ENCODE measurements at regions not wholly inside any gene's neighbourhood (a gene's known extent, or its start where the extent isn't known, plus 50 kb on each side); places are given as distances from the start of the nearest gene placed in this dataset.

DNA sequence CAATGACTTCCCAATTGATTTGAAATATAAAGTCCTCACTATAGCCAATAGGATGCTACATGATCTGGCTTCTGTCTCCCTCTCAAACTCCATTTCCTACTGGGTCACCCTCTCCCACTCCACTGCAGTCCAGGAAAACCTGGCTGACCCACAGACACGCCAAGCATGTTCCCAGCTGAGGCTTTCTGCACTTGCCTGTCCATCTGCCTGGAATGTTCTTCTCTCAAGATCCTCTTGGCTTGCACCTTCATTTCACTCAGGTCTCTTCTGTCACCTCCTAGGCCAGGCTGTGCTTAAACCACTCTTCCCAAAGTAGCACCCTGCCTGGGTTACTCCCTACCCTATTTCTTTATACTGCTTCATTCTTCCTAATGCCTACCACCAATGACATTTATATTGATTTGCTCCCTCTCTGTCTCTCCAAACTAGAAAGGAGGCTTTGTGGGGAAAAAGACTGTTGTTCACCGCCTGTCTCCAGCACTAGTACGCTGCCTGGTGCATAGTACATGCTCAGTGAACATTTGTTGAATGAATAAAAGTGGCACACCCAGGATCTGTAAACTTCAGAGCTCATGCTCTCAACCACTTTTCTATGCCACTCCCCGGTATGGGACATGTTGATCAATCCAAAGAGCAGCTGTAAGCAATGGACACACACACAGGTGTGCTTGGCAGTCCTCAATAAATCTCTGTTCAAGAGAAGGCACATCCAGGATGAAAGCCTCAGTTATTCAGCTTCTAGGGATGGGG, 261.3 kb downstream of the FOXO1 start:
- H3K36me3 ChIP-seq: no peaks in the 10 kb centered on the region
- H3K4me3 ChIP-seq: no peak overlapping the region
- no peak for DNase-seq
- TF ChIP-seq CTCF (IDR thresholded peaks at IDR 0.05) (no peak), POLR2A (IDR thresholded peaks at IDR 0.05) (no peak)
- peaks cover 0 to 26% (median 6%) of the 10 kb centered on the region in 4 donors for H3K4me1 ChIP-seq
- no peaks in the 10 kb centered on the region for H3K9me3 ChIP-seq
- no peaks in the 10 kb centered on the region for H3K27me3 ChIP-seq
- H3K27ac ChIP-seq: no peak overlapping the region

DNA sequence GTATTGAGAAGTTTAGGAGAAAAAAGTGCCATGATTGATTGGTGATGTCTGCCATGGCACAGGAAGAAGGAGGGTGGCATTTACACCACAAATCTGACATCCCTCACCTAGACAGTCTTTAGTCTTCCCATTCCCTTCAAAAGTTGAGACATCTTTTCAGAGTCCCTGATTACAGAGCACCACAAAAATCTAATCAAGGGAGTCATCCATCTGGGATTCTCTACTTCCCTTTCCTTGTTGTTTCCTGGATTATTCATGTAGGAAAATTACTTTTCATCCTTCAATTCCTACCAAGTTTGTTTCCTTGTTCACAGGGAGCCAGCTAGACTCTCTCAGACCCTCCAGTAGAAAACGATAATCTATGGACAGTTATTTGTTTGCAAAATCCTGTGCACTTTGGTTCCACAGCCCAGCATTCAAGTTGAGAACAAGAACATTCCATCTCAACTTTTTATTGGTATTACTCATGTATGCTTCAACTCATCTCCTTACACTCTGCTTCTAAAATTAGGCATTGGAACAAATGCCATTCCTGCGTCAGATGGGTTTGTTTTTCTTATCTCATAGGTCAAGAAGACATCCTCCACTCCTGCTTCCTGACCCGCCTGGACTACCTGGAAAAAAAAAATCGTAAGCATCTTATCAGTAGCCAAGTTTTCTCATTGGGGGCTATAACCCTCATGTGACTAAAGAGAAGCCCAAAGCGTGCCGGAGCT, 259.9 kb downstream of the FOXO1 start:
- Histone ChIP-seq H3K27ac (peak overlapping the region in 1 of 4 donors; percentile 15), H3K9me3 (no peaks in the 10 kb centered on the region), H3K4me3 (no peak overlapping the region), H3K36me3 (no peaks in the 10 kb centered on the region), H3K27me3 (no peaks in the 10 kb centered on the region), H3K4me1 (peaks cover 0 to 18% (median 6%) of the 10 kb centered on the region in 4 donors)
- TF ChIP-seq CTCF (IDR thresholded peaks at IDR 0.05) (no peak), POLR2A (IDR thresholded peaks at IDR 0.05) (no peak)
- DNase-seq: no peak

GRCh38 chr13:40407567-40407966, 258.9 kb downstream of the FOXO1 start:
- no peak overlapping the region for H3K27ac ChIP-seq
- H3K27me3 ChIP-seq: no peaks in the 10 kb centered on the region
- H3K36me3 ChIP-seq: no peaks in the 10 kb centered on the region
- DNase-seq: no peak
- H3K4me3 ChIP-seq: no peak overlapping the region
- H3K4me1 ChIP-seq: peaks cover 0 to 8% (median 3%) of the 10 kb centered on the region in 4 donors
- no peaks in the 10 kb centered on the region for H3K9me3 ChIP-seq
- TF ChIP-seq POLR2A (IDR thresholded peaks at IDR 0.05): no peak
- no peak for TF ChIP-seq CTCF (IDR thresholded peaks at IDR 0.05)

DNA sequence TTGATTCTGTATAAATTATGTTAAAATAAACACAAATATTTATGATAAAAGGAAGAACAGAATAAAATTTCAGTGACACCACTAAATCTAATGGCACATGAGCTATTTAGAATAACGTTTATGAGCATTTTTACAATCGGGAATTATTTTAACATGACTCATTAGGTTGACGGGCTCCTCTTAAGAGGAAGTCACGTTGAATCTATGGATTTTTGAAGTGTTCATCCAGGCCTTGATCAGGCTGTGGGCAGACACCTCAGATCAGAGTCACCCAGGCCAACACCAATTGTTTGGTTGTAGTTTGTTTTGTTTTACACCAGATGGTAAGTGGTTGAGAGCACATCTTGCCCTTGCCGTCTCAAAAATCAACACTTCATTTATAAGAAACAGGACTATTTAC, 257.8 kb downstream of the FOXO1 start:
- H3K36me3 ChIP-seq: no peaks in the 10 kb centered on the region
- H3K27ac ChIP-seq: no peak overlapping the region
- no peaks in the 10 kb centered on the region for H3K9me3 ChIP-seq
- no peak for TF ChIP-seq CTCF (IDR thresholded peaks at IDR 0.05)
- TF ChIP-seq POLR2A (IDR thresholded peaks at IDR 0.05): no peak
- no peaks in the 10 kb centered on the region for H3K4me1 ChIP-seq
- H3K27me3 ChIP-seq: no peaks in the 10 kb centered on the region
- H3K4me3 ChIP-seq: no peak overlapping the region
- DNase-seq: no peak

DNA sequence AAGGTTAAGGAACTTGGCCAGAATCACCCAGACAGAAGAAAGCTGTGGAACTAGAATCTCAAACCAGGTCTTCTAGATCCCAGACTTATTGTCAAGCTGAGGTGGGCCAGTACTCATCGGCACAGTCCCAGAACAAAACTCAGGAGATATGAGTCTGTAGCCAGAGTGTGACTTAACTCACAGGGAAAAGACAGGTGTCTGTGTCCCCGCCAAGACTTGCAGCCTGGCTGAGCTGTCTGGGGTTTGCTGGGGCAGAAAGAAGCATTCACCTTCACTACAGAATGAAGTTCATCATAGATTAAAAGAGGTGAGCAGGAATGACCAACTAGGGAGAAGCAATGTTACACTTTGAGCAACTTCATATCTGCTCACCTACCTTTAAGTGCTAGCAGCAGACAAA, 257.2 kb downstream of the FOXO1 start:
- no peaks in the 10 kb centered on the region for H3K9me3 ChIP-seq
- H3K36me3 ChIP-seq: no peaks in the 10 kb centered on the region
- DNase-seq: no peak
- TF ChIP-seq POLR2A (IDR thresholded peaks at IDR 0.05): no peak
- TF ChIP-seq CTCF (IDR thresholded peaks at IDR 0.05): no peak
- H3K4me3 ChIP-seq: no peak overlapping the region
- no peaks in the 10 kb centered on the region for H3K4me1 ChIP-seq
- no peak overlapping the region for H3K27ac ChIP-seq
- no peaks in the 10 kb centered on the region for H3K27me3 ChIP-seq

All from Peyer's patch (tissue), 4 donors.